AG08395 (cell line): ENCODE measurements at regions not wholly inside any gene's neighbourhood (a gene's known extent, or its start where the extent isn't known, plus 50 kb on each side); places are given as distances from the start of the nearest gene placed in this dataset.

Source experiments
- DNase-seq: peaks from one replicate; pipeline ENCODE4 v3.0.0; 2012; ENCODE audit warnings: mixed read lengths, low spot score

DNA sequence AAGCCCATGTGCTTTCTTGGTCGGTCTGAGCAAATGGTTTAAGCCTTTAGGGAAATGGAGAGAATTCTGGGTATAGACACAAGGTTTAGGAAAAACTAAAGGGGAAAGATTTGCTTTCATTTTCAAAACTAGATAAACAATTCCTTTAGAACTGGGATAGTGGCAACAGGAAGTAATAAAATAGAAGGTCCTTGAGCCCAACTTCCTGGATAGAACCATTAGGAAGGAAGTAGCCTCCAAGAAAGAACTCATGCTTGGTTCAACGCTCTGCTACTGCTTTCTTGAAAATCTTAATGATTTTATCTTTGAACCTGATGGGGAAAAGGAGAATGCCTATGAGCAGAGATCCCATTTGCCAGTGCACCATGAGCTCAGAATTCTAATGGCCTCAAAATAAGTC is 147.0 kb upstream of the THRB start:
- no peak for DNase-seq

DNA sequence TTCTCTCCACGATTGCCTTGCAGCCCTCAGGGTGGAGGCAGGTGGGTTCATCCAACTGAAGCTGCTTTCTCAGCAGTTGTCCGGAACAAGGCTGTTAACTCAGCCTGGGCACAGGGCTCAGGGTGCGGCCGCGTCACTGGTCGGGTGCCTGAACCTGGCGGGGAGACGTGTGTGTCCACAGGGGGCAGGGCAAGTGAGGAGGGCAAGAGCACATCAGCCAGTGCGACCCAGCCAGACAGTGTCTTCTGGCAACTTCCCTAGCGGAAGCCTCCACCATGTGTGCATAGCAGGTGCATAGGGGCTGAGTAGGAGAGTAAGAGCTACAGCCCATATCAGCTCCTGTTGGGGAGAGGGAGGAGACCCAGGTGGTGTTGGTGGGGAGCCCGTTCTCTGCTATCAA is 150.4 kb upstream of the THRB start:
- no peak for DNase-seq

DNA sequence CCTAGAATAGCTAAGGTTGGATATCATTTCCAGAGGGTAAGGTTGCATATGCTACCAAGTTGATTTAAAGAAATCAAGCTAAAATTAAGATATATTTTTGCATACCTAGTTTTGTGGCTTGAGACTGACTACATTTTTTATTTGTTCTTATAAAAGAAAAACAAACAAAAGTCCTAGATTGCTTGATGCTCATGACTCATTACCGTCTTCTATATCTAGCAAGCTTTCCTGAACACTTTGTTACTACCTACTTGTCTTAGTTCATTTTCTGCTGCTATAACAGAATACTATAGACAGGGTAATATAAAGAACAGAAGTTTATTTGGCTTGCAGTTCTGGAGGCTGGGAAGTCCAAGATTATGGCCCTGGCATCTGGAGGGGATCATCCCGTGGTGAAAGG is 152.1 kb upstream of the THRB start:
- no peak for DNase-seq

GRCh38 chr3:24648063-24648462 is 153.4 kb upstream of the THRB start:
- no peak for DNase-seq

GRCh38 chr3:24650839-24651238 is 156.2 kb upstream of the THRB start:
- DNase-seq: no peak

- DNase-seq: no peak
Observed at GRCh38 chr3:24657870-24658510, 163.3 kb upstream of the THRB start.

- DNase-seq: no peak
Observed at GRCh38 chr3:24661175-24661584, 166.5 kb upstream of the THRB start.

DNA sequence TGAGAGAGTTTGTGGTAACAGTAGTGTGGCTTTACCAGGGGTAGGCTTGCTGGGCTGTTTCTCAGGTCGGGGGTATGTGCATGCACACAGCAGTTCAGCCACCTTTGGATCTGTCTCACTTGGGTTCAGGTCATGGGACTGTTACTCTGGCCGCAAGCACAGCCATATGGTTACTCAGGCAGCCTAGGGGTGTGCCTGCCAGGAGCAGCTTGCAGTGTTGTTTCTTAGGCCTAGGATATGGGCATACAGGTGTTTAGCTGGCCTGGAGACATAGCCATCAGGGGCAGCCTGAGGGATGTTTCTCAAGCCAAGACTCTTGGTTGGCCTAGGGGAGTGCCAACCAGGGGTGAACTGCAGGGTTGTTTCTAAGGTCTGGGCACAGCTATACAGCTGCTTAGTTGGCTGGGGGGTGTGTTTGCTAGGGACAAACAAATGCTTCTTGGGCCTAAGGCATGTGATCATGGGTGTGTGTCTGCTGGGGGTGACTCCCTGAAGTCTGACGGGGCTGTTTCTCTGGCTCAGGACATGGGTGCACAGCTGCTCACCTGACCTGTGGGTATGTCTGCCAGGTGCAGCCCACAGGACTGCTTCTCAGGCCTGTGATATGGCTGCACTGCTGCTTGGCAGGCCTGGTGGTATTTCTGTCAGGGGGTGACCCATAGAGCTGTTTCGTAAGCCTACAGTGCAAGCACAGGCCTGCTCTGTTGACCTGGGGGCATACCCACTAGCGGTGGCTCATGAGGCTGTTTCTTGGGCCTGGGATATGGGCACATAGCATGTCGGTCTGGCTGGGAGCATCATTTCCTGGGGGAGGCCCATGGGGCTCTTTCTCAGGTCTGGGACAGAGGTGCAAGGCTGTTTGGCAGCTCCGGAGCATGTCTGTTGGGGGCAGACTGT is 168.0 kb upstream of the THRB start:
- DNase-seq: no peak

- no peak for DNase-seq
Observed at GRCh38 chr3:24663406-24663805, 168.8 kb upstream of the THRB start.

GRCh38 chr3:24668039-24668438 is 173.4 kb upstream of the THRB start:
- DNase-seq: no peak

GRCh38 chr3:24670871-24671270 is 176.2 kb upstream of the THRB start:
- DNase-seq: no peak

GRCh38 chr3:24673596-24673995 is 178.9 kb upstream of the THRB start:
- no peak for DNase-seq

GRCh38 chr3:24674261-24674660 is 179.6 kb upstream of the THRB start:
- DNase-seq: no peak

- DNase-seq: no peak
Observed at GRCh38 chr3:24678021-24678420, 183.4 kb upstream of the THRB start.

DNA sequence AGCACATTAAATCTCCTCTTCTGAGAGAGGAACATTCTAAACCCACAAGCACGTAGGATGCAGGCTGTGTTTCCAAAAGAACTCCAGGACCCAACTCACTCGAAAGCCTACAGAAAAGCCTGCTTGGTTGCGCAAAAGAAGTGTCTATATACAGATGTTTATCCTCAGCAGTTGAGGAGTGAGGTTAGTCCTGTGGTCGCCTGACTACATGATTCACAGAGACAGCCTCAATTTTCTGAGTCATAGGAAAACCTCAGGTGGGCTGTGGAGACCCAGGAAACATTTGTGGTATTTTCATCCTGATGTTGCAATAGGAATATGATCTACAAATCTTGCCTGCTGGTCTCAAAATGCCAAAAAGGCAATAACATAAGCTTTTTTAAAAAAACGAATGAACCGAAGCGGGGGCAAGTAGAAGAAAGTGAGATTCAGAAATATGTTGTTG is 183.8 kb upstream of the THRB start:
- DNase-seq: peak; percentile 76

DNA sequence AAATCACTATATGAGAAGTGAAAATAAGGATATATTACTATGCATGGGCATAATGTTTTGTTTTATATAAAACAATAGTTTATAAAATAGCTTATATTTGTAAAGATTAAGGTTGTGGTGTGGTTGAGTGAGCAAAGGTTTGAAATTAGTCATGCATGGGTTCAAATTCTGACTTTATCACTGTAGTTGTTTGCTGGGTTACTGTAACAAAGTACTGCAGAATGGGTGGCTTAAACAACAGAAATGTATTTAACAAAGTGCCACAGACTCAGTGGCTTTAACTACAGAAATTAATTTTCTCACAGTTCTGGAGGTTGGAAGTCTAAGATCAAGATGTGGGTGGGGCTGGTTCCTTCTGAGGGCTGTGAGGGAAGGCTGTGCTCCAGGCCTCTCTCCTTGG is 184.8 kb upstream of the THRB start:
- no peak for DNase-seq

DNA sequence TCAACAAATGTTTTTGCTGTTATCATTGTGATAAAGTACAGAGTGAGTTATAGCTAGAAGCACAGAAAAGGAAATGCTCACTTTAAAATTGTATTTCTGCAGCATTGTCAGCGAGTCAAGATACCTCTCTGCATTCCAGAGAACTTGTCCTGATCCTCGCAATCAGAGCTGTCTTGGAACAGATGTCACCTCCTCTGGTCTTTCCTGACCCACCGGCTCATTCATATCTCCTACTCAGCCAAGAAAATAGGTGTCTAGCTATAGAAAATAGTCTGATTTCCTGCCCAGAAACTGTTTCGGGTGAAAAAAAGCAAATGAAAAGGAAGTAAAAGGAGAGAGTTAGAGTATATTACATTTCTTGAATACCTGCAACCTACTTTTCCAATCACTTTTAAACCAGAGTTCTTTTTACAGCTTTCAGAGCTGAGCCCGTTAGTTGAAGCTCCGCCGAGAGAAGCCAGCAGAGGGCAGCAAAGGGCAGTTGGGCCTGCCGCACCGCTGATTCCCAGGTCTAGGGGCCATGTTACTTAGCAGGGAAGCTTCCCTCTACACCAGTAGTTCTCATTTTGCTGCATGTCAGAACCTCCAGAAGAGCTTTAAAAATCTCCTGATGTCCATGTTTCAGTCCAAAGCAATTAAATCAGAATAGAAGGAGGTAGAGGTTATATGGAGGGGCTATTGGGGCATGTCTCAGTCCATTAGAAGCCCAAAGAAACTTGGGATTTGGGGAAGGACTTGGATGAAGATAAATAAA is 185.7 kb upstream of the THRB start:
- DNase-seq: no peak

- peak; percentile 60 for DNase-seq
Observed at GRCh38 chr3:24682141-24682547, 187.5 kb upstream of the THRB start.

DNA sequence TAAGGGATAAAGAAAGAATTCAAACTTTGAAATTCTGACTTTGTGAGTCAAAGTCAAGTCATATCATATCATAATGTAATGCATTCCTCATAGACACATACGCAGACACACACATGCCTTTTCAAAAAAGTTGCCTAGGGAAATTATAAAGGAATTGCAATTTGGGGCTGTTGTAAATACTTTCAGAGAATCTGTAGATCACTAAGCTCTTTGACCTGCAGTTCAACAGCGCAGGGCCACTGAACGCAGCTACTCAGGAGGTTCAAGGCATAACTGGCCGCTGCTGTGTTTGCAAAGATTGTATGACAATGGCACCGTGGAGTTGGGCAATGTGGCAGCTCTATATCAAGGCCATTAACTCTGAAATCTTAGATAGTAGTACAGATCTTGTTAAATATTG is 188.4 kb upstream of the THRB start:
- no peak for DNase-seq

DNA sequence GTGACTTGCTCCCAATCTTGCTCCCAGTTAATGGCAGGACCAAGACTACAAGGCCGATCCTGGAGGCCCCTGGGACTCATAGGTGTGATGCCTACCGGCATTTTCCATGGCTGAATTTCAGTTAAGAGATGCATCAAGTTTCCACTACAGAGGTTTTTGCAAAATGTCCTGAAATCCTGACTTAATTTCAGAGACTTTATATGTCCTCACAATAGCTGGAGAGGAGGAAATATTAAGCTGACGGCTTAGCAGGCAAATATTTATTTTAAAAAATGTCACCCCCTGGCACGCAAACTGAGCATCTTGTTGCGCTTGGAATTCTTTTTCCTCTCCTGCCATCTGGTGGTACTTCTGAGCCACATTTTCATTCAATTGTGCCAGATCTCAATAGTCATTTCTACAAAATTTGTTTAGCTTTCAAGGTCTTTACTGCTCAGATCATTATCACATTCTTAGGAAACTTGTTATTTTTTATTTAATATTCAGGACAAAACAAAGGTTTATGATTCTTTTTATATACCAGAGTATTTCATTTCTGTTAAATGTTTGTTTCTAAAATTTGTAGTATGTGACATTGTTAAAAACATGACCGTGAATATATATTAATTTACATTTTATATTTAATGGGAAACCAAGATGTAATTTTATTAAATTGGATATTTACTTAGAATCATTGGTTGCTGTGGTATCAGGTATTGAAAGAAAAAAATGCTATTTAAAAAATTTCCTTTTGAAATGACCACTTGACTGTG is 189.2 kb upstream of the THRB start:
- DNase-seq: peak; percentile 64

GRCh38 chr3:24684506-24685023 is 189.9 kb upstream of the THRB start:
- no peak for DNase-seq

- peak; percentile 76 for DNase-seq
Observed at GRCh38 chr3:24686808-24687207, 192.2 kb upstream of the THRB start.
